ENCODE measurements at regions not wholly inside any gene's neighbourhood (a gene's known extent, or its start where the extent isn't known, plus 50 kb on each side); places are given as distances from the start of the nearest gene placed in this dataset.

DNA sequence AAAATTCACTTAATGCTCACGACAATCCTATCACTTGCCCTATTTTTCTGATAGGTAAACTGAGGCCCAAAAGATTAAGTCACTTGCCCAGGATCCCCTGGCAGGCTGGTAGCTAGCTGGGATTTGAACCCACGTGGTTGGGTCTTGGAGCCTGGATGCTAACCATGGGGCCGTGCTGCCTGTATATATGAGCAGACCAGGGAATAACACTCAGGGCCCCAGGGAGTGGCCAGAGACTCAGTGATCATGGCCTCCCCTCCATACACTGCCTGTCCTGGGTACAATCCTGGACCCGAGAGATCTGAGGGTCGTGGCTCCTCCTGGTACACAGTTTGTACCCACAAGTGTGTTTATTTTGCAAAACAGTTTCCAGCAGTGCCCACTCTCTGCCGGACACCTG, 116.9 kb upstream of the PTPN1 start:
- TF ChIP-seq GATA3 (IDR thresholded peaks at IDR 0.05; ENCODE audit: low read depth, low read length): no peak
- TF ChIP-seq GATA2 (IDR thresholded peaks at IDR 0.05; ENCODE audit: low read depth, low read length): no peak
